ENCODE measurements at regions not wholly inside any gene's neighbourhood (a gene's known extent, or its start where the extent isn't known, plus 50 kb on each side); places are given as distances from the start of the nearest gene placed in this dataset.

GRCh38 chr12:111149299-111149698 lies 219.6 kb downstream of the PHETA1 start:
- TF ChIP-seq CTCF (IDR thresholded peaks at IDR 0.05; ENCODE audit: poor library complexity) (no peak), EZH2 (IDR thresholded peaks at IDR 0.05; ENCODE audit: borderline replicate concordance) (no peak)

Measured in hepatocyte (in vitro differentiated cells).